GM12865 (cell line): ENCODE measurements at regions not wholly inside any gene's neighbourhood (a gene's known extent, or its start where the extent isn't known, plus 50 kb on each side); places are given as distances from the start of the nearest gene placed in this dataset.
A peak's percentile ranks its signal among the peaks of the same experiment; 100 is the strongest.

Source experiments
- DNase-seq: peaks from one replicate; pipeline ENCODE4 v3.0.0; 2010; ENCODE audit warnings: low read depth
- H3K4me3 ChIP-seq: 2 replicates; pipeline ENCODE4 v1.5.1; 2011; ENCODE audit warnings: mild to moderate bottlenecking, low read depth, low read length, control low read depth
- CTCF ChIP-seq: IDR thresholded peaks from 2 replicates; pipeline ENCODE4 v1.5.1; 2011; ENCODE audit warnings: low read length, control low read depth, low read depth, inconsistent platforms; ENCODE audit not compliant: insufficient read depth; ENCODE audit errors: missing control alignments

- peak; percentile 33 for DNase-seq
Observed at GRCh38 chr6:6811128-6812009, 222.8 kb downstream of the LY86 start.

GRCh38 chr6:6812427-6812826 is 223.9 kb downstream of the LY86 start:
- no peak for DNase-seq
- H3K4me3 ChIP-seq = no peak overlapping the region
- TF ChIP-seq CTCF = no peak

More at GRCh38 chr6:6811128-6812009, 222.8 kb downstream of the LY86 start:
- no peak for TF ChIP-seq CTCF
- H3K4me3 ChIP-seq = peak overlapping the region; percentile 39

- no peak for TF ChIP-seq CTCF
- DNase-seq = no peak
- no peak overlapping the region for H3K4me3 ChIP-seq
Observed at GRCh38 chr6:6815732-6816131, 227.2 kb downstream of the LY86 start.

- no peak overlapping the region for H3K4me3 ChIP-seq
- DNase-seq = peak; percentile 46
- TF ChIP-seq CTCF = no peak
Observed at GRCh38 chr6:6816716-6817115, 228.2 kb downstream of the LY86 start.

- peak; percentile 31 for DNase-seq
- no peak overlapping the region for H3K4me3 ChIP-seq
- TF ChIP-seq CTCF = no peak
Observed at GRCh38 chr6:6818078-6818639, 229.6 kb downstream of the LY86 start.

- no peak for DNase-seq
Observed at GRCh38 chr6:6820641-6821238, 232.2 kb downstream of the LY86 start.

More at GRCh38 chr6:6820641-6821238, 232.2 kb downstream of the LY86 start:
- no peak overlapping the region for H3K4me3 ChIP-seq
- no peak for TF ChIP-seq CTCF
